ENCODE measurements at regions not wholly inside any gene's neighbourhood (a gene's known extent, or its start where the extent isn't known, plus 50 kb on each side); places are given as distances from the start of the nearest gene placed in this dataset.

DNA sequence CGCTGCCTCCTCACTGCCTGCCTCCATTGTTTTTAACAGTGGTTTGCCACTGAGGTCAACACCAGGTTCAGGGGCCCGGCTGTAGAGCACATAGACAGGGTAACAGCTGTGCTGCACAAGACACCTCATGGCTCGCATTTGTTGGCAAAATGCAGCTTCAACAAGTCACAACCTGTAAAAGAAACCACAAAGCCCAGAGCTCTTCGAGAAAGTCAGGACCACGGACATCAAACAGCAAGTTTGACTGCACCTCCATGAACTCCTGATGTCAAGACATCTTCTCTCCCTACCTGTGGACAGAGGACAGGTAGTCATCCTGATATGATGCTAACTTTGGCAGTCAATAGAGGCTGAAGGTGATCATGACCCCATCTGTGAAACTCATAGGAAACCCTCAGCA lies 142.4 kb upstream of the SOX9 start (continued):
- TF ChIP-seq BHLHE40 (IDR thresholded peaks at IDR 0.05; ENCODE audit: low read depth, low read length) (no peak), RFX5 (IDR thresholded peaks at IDR 0.05; ENCODE audit: low read depth, low read length) (no peak)

DNA sequence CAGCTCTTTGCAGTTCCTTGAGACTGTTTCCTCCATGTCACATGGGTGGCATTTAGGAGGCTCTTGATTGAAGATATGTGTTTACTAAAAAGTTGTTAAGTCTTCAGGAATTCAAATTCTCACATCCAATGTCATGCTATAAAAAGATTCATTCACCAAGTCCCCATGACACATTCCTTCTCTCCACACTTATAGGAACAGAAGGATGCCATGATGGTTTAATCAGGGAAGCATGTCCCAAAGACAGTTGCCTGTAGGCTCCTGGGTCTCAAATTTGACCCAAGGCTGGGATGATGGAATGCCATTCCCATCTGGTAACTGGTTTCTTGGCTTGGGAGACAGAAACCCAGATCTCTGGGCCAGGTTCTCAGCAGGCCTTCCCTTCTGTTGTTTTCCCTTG lies 140.6 kb upstream of the SOX9 start:
- Histone ChIP-seq H3K56ac (ENCODE audit: extremely low read depth, insufficient read depth, low read length) (no peak overlapping the region), H4K20me1 (ENCODE audit: insufficient read depth, low read length) (no peaks in the 10 kb centered on the region), H3K4ac (ENCODE audit: low read depth, low read length) (no peak overlapping the region), H3K23ac (ENCODE audit: low read depth, low read length) (no peak overlapping the region), H4K5ac (ENCODE audit: low read depth, low read length) (no peak overlapping the region), H4K8ac (ENCODE audit: low read depth in 2 of 2, low read length in 2 of 2) (no peak overlapping the region), H3K79me1 (ENCODE audit: low read depth in 1 of 2, low read length in 2 of 2) (no peaks in the 10 kb centered on the region), H3K9me1 (ENCODE audit: insufficient read depth, low read length) (no peaks in the 10 kb centered on the region), H2AFZ (replicated peaks; ENCODE audit: low read length, poor library complexity) (no peak overlapping the region), H3K4me3 (ENCODE audit: insufficient read depth, low read depth, low read length) (no peak overlapping the region), H3K9ac (ENCODE audit: low read depth, low read length) (no peak overlapping the region), H2AK5ac (ENCODE audit: low read depth, low read length) (no peak overlapping the region), H3K36me3 (ENCODE audit: control insufficient read depth, insufficient read depth, low read length) (no peaks in the 10 kb centered on the region), H3K9me3 (ENCODE audit: control insufficient read depth, insufficient read depth, low read length) (no peaks in the 10 kb centered on the region), H3K4me2 (ENCODE audit: low read depth, low read length) (no peak overlapping the region), H3K14ac (replicated peaks; ENCODE audit: low read depth, low read length) (no peak overlapping the region), H3K27ac (ENCODE audit: insufficient read depth, low read length) (no peak overlapping the region), H2BK120ac (ENCODE audit: low read depth, low read length) (no peak overlapping the region), H4K91ac (ENCODE audit: insufficient read depth, low read depth, low read length) (no peak overlapping the region), H2BK15ac (ENCODE audit: low read depth, low read length) (no peak overlapping the region), H3K27me3 (ENCODE audit: control insufficient read depth, insufficient read depth, low read length) (no peaks in the 10 kb centered on the region), H2BK20ac (ENCODE audit: low read depth, low read length) (no peak overlapping the region), H3K18ac (ENCODE audit: low read depth, low read length) (no peak overlapping the region), H3K4me1 (ENCODE audit: control insufficient read depth, insufficient read depth, low read length) (peaks cover 2% of the 10 kb centered on the region; the same call in 1 of the 2 replicates), H2AK9ac (replicated peaks; ENCODE audit: low read depth, low read length, poor library complexity) (no peak overlapping the region), H2BK5ac (ENCODE audit: low read depth, low read length, poor library complexity, severe bottlenecking) (no peak overlapping the region)
- intact Hi-C loops (cut with micrococcal nuclease), result no loop called here
- dilution Hi-C loops (cut with HindIII; ENCODE audit: low sequenced_read_pairs, unreplicated experiment), result no loop called here
- DNase-seq, result no peak
- CTCF ChIA-PET, result interaction anchor here (0.6 kb wide), 1 partner anchor 1976 kb away, joined by 3 read pairs; no protein-coding TSS in a partner anchor
- no peak for TF ChIP-seq MAFK (IDR thresholded peaks at IDR 0.05; ENCODE audit: low read depth, low read length)
- TF ChIP-seq MXI1 (IDR thresholded peaks at IDR 0.05; ENCODE audit: borderline replicate concordance, low read depth, low read length), result no peak
- TF ChIP-seq POLR2A (IDR thresholded peaks at IDR 0.05; ENCODE audit: low read depth, low read length), result no peak
- TF ChIP-seq, protein P1, sequence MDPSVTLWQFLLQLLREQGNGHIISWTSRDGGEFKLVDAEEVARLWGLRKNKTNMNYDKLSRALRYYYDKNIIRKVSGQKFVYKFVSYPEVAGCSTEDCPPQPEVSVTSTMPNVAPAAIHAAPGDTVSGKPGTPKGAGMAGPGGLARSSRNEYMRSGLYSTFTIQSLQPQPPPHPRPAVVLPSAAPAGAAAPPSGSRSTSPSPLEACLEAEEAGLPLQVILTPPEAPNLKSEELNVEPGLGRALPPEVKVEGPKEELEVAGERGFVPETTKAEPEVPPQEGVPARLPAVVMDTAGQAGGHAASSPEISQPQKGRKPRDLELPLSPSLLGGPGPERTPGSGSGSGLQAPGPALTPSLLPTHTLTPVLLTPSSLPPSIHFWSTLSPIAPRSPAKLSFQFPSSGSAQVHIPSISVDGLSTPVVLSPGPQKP (IDR thresholded peaks at IDR 0.05; ENCODE audit: borderline replicate concordance, low read depth, low read length), result no peak
- TF ChIP-seq SMC3 (IDR thresholded peaks at IDR 0.05; ENCODE audit: low read depth, low read length), result no peak
- no peak for TF ChIP-seq RFX5 (IDR thresholded peaks at IDR 0.05; ENCODE audit: low read depth, low read length)
- TF ChIP-seq, protein P2, sequence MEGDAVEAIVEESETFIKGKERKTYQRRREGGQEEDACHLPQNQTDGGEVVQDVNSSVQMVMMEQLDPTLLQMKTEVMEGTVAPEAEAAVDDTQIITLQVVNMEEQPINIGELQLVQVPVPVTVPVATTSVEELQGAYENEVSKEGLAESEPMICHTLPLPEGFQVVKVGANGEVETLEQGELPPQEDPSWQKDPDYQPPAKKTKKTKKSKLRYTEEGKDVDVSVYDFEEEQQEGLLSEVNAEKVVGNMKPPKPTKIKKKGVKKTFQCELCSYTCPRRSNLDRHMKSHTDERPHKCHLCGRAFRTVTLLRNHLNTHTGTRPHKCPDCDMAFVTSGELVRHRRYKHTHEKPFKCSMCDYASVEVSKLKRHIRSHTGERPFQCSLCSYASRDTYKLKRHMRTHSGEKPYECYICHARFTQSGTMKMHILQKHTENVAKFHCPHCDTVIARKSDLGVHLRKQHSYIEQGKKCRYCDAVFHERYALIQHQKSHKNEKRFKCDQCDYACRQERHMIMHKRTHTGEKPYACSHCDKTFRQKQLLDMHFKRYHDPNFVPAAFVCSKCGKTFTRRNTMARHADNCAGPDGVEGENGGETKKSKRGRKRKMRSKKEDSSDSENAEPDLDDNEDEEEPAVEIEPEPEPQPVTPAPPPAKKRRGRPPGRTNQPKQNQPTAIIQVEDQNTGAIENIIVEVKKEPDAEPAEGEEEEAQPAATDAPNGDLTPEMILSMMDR (conservative IDR thresholded peaks at IDR 0.05; ENCODE audit: low read depth, low read length), result no peak
- TF ChIP-seq FOS (IDR thresholded peaks at IDR 0.05; ENCODE audit: low read depth, low read length), result no peak
- no peak for TF ChIP-seq BHLHE40 (IDR thresholded peaks at IDR 0.05; ENCODE audit: low read depth, low read length)
- no peak for TF ChIP-seq RCOR1 (IDR thresholded peaks at IDR 0.05; ENCODE audit: insufficient replicate concordance, low read length)
- no peak for TF ChIP-seq NFE2L2 (IDR thresholded peaks at IDR 0.05; ENCODE audit: low read depth, low read length)
- in situ Hi-C loops (cut with MboI; ENCODE audit: low sequenced_read_pairs), result no loop called here
- no TSS peak for BruUV-seq (replicated peaks)
- no peak for ATAC-seq (ENCODE audit: low read depth)
- POLR2A ChIA-PET (ENCODE audit: unreplicated experiment), result no interaction called here

Measured in IMR-90 (cell line).